Testis (tissue), 2 donors: ENCODE measurements at regions not wholly inside any gene's neighbourhood (a gene's known extent, or its start where the extent isn't known, plus 50 kb on each side); places are given as distances from the start of the nearest gene placed in this dataset.

Experiments
- DNase-seq: peaks from one replicate; pipeline ENCODE4 v3.0.0-alpha.2; 2019
- H3K27ac ChIP-seq, 2 donors: fragments of 200-600 bp; sonication (generic); one replicate each; pipeline ENCODE4 v1.5.1; 2019
- H3K27me3 ChIP-seq: fragments of 200-600 bp; sonication (generic); one replicate; pipeline ENCODE4 v1.5.1; 2019
- H3K36me3 ChIP-seq: fragments of 200-600 bp; sonication (generic); one replicate; pipeline ENCODE4 v1.5.1; 2017; ENCODE audit warnings: low read depth; ENCODE audit errors: missing control alignments
- H3K4me1 ChIP-seq: fragments of 200-600 bp; sonication (generic); one replicate; pipeline ENCODE4 v1.5.1; 2019
- H3K4me3 ChIP-seq, 2 donors: fragments of 200-600 bp; sonication (generic); one replicate each; pipeline ENCODE4 v1.5.1; 2017 to 2019
- H3K9me3 ChIP-seq: fragments of 200-600 bp; sonication (generic); one replicate; pipeline ENCODE4 v1.5.1; 2017
- CTCF ChIP-seq, 3 experiments: fragments of 450-650 bp in 2 of 3; fragments of 200-600 bp in 1 of 3; sonication (generic) in 1 of 3; IDR thresholded peaks; one replicate each; pipeline ENCODE4 v1.5.1; 2016 to 2019; ENCODE audit warnings: antibody characterized with exemption in 3 of 3, mild to moderate bottlenecking in 2 of 3, moderate library complexity in 1 of 3
- POLR2A ChIP-seq: fragments of 450-650 bp; IDR thresholded peaks from one replicate; pipeline ENCODE4 v1.6.1; 2017; ENCODE audit warnings: antibody characterized with exemption, mild to moderate bottlenecking, moderate library complexity
- WGBS, 2 donors: methylation state at CpG; one replicate each; pipeline ENCODE4 v1.1.5; 2018; 5-methylcytosine and 5-hydroxymethylcytosine counted together
- intact Hi-C: fragments of 100-400 bp; cut with DNase I; formaldehyde crosslinking; loops from one replicate; pipeline ENCODE4 v1.15.1; 2023; ENCODE audit warnings: low total_unique reads

- H3K27ac ChIP-seq = no peak overlapping the region
- H3K9me3 ChIP-seq = no peaks in the 10 kb centered on the region
- no peak for DNase-seq
- H3K36me3 ChIP-seq = no peaks in the 10 kb centered on the region
- no peaks in the 10 kb centered on the region for H3K27me3 ChIP-seq
- no peaks in the 10 kb centered on the region for H3K4me1 ChIP-seq
- WGBS, 2 donors = 70 to 84% methylated on average over 7 of the region's 7 CpGs
- TF ChIP-seq POLR2A (no peak), CTCF (IDR thresholded peaks at IDR 0.05) (no peak)
- intact Hi-C loops = no loop called here
- no peak overlapping the region for H3K4me3 ChIP-seq
Observed at GRCh38 chr9:7937761-7938491, 138.3 kb upstream of the DMAC1 start.

DNA sequence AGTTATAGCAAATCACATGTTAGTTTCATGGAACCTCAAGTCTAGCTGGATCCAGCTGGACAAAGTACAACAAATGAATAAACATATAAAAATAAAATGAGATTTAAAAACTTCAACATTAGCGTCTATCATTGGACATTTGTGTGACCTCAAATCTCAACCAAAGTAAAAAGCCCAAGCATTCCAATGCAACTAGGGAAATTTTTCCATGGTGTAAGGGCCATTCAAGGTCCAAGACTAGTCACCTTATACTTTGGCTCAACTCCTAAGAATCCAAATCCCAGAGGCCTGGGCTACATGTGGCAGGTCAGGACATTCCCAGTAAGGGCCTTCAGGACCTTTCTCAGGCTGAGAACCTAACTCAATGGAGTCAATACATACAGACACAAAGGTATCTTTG lies 137.4 kb upstream of the DMAC1 start:
- WGBS, 2 donors = 78 to 90% methylated on average over 1 of the region's 1 CpG
- no peak for TF ChIP-seq POLR2A
- intact Hi-C loops = no loop called here
- no peak for DNase-seq
- Histone ChIP-seq H3K4me3 (no peak overlapping the region), H3K27me3 (no peaks in the 10 kb centered on the region), H3K27ac (no peak overlapping the region), H3K4me1 (no peaks in the 10 kb centered on the region), H3K36me3 (no peaks in the 10 kb centered on the region), H3K9me3 (no peaks in the 10 kb centered on the region)

- H3K4me3 ChIP-seq = no peak overlapping the region
- H3K9me3 ChIP-seq = no peaks in the 10 kb centered on the region
- TF ChIP-seq CTCF (IDR thresholded peaks at IDR 0.05) (no peak), POLR2A (no peak)
- H3K27me3 ChIP-seq = no peaks in the 10 kb centered on the region
- 73 to 75% methylated on average over 3 to 4 of the region's 4 CpGs for WGBS, 2 donors
- no peak for DNase-seq
- no peaks in the 10 kb centered on the region for H3K4me1 ChIP-seq
- intact Hi-C loops = no loop called here
- H3K27ac ChIP-seq = no peak overlapping the region
- no peaks in the 10 kb centered on the region for H3K36me3 ChIP-seq
Observed at GRCh38 chr9:7936163-7936562, 136.6 kb upstream of the DMAC1 start.

- WGBS, 2 donors = 42 to 49% methylated on average over 2 of the region's 2 CpGs
- H3K36me3 ChIP-seq = no peaks in the 10 kb centered on the region
- no peak overlapping the region for H3K4me3 ChIP-seq
- H3K4me1 ChIP-seq = no peaks in the 10 kb centered on the region
- no peaks in the 10 kb centered on the region for H3K27me3 ChIP-seq
- no peak overlapping the region for H3K27ac ChIP-seq
- TF ChIP-seq POLR2A (no peak), CTCF (IDR thresholded peaks at IDR 0.05) (no peak)
- H3K9me3 ChIP-seq = no peaks in the 10 kb centered on the region
- no peak for DNase-seq
- intact Hi-C loops = no loop called here
Observed at GRCh38 chr9:7935681-7936080, 136.1 kb upstream of the DMAC1 start.

- H3K27me3 ChIP-seq = no peaks in the 10 kb centered on the region
- H3K4me1 ChIP-seq = no peaks in the 10 kb centered on the region
- intact Hi-C loops = no loop called here
- no peaks in the 10 kb centered on the region for H3K9me3 ChIP-seq
- TF ChIP-seq POLR2A (no peak), CTCF (IDR thresholded peaks at IDR 0.05) (no peak)
- 89% methylated on average over 4 of the region's 4 CpGs for WGBS, 2 donors
- no peak overlapping the region for H3K4me3 ChIP-seq
- H3K27ac ChIP-seq = no peak overlapping the region
- no peaks in the 10 kb centered on the region for H3K36me3 ChIP-seq
- DNase-seq = no peak
Observed at GRCh38 chr9:7932767-7933166, 133.2 kb upstream of the DMAC1 start.
